ENCODE measurements at regions not wholly inside any gene's neighbourhood (a gene's known extent, or its start where the extent isn't known, plus 50 kb on each side); places are given as distances from the start of the nearest gene placed in this dataset.

DNA sequence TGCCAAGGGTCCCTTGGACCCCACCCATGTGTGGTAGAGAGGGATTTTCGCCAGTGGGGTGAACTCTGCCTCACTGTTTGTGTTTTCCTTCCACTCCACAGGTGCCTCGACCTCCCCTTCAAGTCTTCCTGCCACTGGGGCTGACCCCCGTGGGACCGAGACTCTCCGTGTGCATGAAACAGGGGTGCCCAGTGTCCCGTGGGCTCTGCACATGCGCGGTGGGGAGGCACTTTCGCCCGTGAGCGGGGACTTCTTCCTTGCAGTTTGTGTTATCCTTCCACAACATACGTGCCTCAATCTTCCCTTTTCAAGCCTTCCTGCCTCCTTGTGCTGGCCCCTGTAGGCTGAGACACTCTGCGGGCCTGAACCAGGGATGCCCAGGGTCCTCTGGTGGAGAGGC, 362.4 kb downstream of the ALG10 start:
- Histone ChIP-seq H3K27ac (ENCODE audit: low read depth, low read length) (no peak overlapping the region), H3K4me1 (ENCODE audit: control insufficient read depth, insufficient read depth, low read length) (no peaks in the 10 kb centered on the region), H3K36me3 (ENCODE audit: control insufficient read depth, insufficient read depth, low read length) (no peaks in the 10 kb centered on the region), H3K27me3 (ENCODE audit: control insufficient read depth, insufficient read depth, low read length) (peaks cover 4% of the 10 kb centered on the region; the same call in 1 of the 2 replicates), H3K9ac (ENCODE audit: low read length) (no peak overlapping the region), H3K4me3 (ENCODE audit: low read depth, low read length) (no peak overlapping the region), H3K9me3 (ENCODE audit: control insufficient read depth, insufficient read depth, low read depth, low read length) (peaks cover 98% of the 10 kb centered on the region)

DNA sequence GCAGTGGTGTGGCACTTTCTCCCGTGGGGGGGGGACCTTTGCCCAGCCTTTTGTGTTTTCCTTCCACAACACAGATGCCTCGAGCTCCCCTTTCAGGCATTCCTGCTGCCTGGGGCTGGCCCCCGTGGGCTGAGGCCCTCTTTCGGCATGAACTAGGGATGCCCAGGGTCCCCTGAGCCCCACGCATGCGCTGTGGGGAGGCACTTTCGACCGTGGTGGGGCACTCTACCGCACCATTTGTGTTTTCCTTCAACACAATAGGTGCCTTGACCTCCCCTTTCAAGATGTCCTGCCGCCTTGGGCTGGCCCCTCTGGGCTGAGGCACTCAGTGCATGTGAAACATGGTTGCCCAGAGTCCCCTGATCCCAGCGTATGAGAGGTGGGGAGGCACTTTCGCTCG, 363.7 kb downstream of the ALG10 start:
- H3K4me3 ChIP-seq (ENCODE audit: low read depth, low read length), result no peak overlapping the region
- no peaks in the 10 kb centered on the region for H3K36me3 ChIP-seq (ENCODE audit: control insufficient read depth, insufficient read depth, low read length)
- peaks cover 98% of the 10 kb centered on the region for H3K9me3 ChIP-seq (ENCODE audit: control insufficient read depth, insufficient read depth, low read depth, low read length)
- peaks cover 4% of the 10 kb centered on the region; the same call in 1 of the 2 replicates for H3K27me3 ChIP-seq (ENCODE audit: control insufficient read depth, insufficient read depth, low read length)
- H3K4me1 ChIP-seq (ENCODE audit: control insufficient read depth, insufficient read depth, low read length), result no peaks in the 10 kb centered on the region
- H3K27ac ChIP-seq (ENCODE audit: low read depth, low read length), result no peak overlapping the region
- H3K9ac ChIP-seq (ENCODE audit: low read length), result no peak overlapping the region

DNA sequence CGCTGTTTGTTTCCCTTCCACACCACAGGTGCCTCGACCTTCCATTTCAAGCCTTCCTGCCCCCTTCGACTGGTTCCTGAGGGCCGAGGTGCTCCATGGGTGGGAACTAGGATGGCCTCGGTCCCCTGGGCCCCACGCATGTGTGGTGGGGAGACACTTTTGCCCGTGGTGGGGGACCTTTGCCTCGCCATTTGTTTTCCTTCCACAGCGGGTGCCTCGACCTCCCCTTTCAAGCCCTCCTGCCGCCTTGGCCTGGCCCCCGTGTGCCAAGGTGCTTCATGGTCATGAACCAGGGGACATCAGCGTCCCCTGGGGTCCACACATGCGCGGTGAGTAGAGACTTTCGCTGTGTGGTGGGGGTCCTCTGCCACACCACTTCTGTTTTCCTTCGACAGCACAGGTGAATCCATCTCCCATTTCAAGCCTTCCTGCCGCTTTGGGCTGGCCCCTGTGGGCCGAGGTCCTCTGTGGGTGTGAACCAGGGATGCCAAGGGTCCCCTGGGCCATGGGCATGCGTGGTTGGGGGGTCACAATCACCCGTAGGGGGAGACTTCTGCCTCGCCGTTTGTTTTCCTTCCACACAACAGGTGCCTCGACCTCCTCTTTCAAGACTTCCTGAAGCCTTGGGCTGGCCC, 364.4 kb downstream of the ALG10 start:
- H3K4me3 ChIP-seq (ENCODE audit: low read depth, low read length), result no peak overlapping the region
- no peak overlapping the region for H3K27ac ChIP-seq (ENCODE audit: low read depth, low read length)
- peaks cover 3% of the 10 kb centered on the region; the same call in 1 of the 2 replicates for H3K27me3 ChIP-seq (ENCODE audit: control insufficient read depth, insufficient read depth, low read length)
- no peaks in the 10 kb centered on the region for H3K4me1 ChIP-seq (ENCODE audit: control insufficient read depth, insufficient read depth, low read length)
- H3K9me3 ChIP-seq (ENCODE audit: control insufficient read depth, insufficient read depth, low read depth, low read length), result peaks cover 98% of the 10 kb centered on the region
- H3K9ac ChIP-seq (ENCODE audit: low read length), result no peak overlapping the region
- H3K36me3 ChIP-seq (ENCODE audit: control insufficient read depth, insufficient read depth, low read length), result no peaks in the 10 kb centered on the region

DNA sequence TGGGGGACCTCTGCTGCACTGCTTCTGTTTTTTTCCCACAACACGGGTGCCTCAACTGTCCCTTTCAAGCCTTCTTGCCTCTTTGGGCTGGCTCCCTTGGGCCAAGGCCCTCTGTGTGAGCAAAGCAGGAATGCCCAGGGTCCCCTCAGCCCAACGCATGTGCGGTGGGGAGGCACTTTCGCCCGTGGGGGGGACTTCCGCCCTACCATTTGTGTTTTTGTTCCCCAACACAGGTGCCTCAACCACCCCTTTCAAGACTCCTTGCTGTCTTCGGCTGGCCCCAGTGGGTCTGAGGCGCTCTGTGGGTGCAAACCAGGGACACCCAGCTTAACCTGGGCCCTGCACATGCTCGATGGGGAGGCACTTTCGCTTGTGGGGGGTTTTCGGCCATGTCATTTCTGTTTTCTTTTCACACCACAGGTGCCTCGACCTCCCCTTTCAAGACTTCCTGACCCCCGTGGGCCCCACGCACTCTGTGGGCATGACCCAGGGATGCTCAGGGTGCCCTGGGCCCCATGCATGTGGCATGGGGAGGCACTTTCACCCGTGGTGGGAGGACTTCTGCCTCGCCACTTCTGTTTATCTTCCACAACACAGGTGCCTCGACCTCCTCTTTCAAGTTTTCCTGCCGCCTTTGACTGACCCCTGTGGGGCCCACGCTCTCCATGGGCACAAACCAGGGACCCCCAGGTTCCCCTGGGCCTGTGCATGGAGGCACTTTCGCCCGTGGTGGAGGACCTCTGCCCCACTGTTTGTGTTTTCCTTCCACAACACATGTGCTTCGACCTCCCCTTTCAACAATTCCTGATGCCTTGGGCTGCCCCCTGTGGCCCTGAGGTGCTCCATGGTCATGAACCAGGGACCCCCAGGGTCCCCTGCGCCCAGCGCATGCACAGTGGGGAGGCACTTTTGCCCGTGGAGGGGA, 365.7 kb downstream of the ALG10 start:
- Histone ChIP-seq H3K9me3 (ENCODE audit: control insufficient read depth, insufficient read depth, low read depth, low read length) (peaks cover 98% of the 10 kb centered on the region), H3K27me3 (ENCODE audit: control insufficient read depth, insufficient read depth, low read length) (no peaks in the 10 kb centered on the region; the same call in 1 of the 2 replicates), H3K27ac (ENCODE audit: low read depth, low read length) (no peak overlapping the region)

DNA sequence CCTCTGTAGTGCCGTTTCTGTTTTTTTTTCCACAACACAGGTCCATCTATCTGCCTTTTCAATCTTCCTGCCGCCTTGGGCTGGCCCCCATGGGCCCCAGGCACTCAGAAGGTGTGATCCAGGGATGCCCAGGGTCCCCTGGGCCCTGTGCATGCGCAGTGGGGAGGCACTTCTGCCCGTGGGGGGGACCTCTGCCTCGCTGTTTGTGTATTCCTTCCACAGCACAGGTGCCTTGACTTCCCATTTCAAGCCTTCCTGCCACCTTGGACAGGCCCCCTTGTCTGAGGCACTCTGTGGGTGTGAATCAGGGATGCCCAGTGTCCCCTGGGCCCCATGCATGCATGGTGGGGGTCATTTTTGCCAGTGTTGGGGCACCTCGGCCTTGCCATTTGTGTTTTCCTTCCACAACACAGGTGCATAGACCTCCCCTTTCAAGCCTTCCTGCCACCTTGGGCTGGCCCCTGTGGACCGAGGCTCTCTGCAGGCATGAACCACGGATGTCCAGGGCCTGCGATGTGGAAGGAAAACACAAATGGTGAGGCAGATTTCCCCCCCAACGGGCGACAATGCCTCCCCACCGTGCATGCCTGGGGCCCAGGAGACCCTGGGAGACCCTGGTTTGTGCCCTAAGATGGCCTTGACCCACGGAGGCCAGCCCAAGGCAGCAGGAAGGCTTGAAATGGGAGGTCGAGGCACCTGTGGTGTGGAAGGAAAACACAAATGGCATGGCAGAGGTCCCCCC, 366.5 kb downstream of the ALG10 start:
- peaks cover 98% of the 10 kb centered on the region for H3K9me3 ChIP-seq (ENCODE audit: control insufficient read depth, insufficient read depth, low read depth, low read length)
- H3K4me1 ChIP-seq (ENCODE audit: control insufficient read depth, insufficient read depth, low read length), result no peaks in the 10 kb centered on the region
- no peaks in the 10 kb centered on the region; the same call in 1 of the 2 replicates for H3K27me3 ChIP-seq (ENCODE audit: control insufficient read depth, insufficient read depth, low read length)
- no peak overlapping the region for H3K9ac ChIP-seq (ENCODE audit: low read length)
- no peak overlapping the region for H3K27ac ChIP-seq (ENCODE audit: low read depth, low read length)
- no peaks in the 10 kb centered on the region for H3K36me3 ChIP-seq (ENCODE audit: control insufficient read depth, insufficient read depth, low read length)
- H3K4me3 ChIP-seq (ENCODE audit: low read depth, low read length), result no peak overlapping the region

More for the DNA sequence above, 365.7 kb downstream of the ALG10 start:
- Histone ChIP-seq H3K36me3 (ENCODE audit: control insufficient read depth, insufficient read depth, low read length) (no peaks in the 10 kb centered on the region), H3K4me1 (ENCODE audit: control insufficient read depth, insufficient read depth, low read length) (no peaks in the 10 kb centered on the region), H3K9ac (ENCODE audit: low read length) (no peak overlapping the region), H3K4me3 (ENCODE audit: low read depth, low read length) (no peak overlapping the region)

DNA sequence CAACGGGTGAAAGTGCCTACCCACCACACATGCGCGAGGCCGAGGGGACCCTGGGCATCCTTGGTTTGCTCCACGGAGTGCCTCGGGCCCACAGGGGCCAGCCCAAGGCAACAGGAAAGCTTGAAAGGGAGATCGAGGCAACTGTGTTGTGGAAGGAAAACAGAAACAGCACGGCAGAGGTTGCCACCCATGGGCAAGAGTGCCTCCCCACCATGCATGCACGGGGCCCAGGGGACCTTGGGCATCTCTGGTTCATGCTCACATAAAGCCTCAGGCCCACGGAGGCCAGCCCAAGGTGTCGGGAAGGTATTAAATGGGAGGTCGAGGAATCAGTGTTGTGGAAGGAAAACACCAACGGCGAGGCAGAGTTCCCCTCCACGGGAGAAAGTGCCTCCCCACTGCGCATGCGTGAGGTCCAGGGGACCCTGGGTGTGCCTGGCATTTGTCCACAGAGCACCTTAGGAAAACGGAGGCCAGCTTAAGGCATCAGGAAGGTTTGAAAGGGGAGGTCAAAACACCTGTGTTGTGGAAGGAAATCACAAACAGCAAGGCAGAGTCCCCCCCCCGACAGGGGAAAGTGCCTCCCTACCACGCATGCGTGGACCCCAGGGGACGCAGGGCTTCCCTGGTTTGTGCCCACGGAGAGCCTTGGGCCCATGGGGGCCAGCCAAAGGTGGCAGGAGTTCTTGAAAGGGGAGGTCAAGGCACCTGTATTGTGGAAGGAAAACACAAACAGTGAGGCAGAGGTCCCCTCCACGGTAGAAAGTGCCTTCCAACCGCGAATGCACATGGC, 367.3 kb downstream of the ALG10 start:
- Histone ChIP-seq H3K27me3 (ENCODE audit: control insufficient read depth, insufficient read depth, low read length) (no peaks in the 10 kb centered on the region; the same call in 1 of the 2 replicates), H3K9me3 (ENCODE audit: control insufficient read depth, insufficient read depth, low read depth, low read length) (peaks cover 98% of the 10 kb centered on the region)

DNA sequence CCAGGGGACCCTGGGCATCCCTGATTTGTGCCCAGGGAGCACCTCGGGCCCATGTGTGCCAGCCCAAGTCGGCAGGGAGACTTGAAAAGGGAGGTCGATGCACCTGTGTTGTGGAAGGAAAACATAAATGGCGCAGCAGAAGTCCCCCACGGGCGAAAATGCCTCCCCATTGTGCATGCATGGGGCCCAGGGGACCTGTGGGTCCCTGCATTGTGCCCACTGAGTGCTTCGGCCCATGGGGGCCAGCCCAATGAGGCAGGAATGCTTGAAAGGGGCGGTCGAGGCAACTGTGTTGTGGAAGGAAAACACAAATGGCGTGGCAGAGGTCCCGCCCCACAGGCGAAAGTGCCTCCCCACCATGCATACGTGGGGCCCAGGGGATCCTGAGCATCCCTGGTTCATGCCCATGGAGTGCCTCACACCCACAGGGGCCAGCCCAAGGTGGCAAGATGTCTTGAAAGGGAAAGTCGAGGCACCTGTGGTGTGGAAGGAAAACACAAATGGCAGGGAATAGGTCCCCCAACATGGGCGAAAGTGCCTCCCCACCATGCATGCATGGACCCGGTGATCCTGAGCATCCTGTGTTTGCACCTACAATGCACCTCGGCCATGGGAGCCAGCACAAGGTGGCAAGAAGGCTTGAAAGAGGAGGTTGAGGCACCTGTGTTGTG, 368.0 kb downstream of the ALG10 start:
- Histone ChIP-seq H3K4me3 (ENCODE audit: low read depth, low read length) (no peak overlapping the region), H3K27ac (ENCODE audit: low read depth, low read length) (no peak overlapping the region), H3K9me3 (ENCODE audit: control insufficient read depth, insufficient read depth, low read depth, low read length) (peaks cover 98% of the 10 kb centered on the region), H3K9ac (ENCODE audit: low read length) (no peak overlapping the region), H3K4me1 (ENCODE audit: control insufficient read depth, insufficient read depth, low read length) (no peaks in the 10 kb centered on the region), H3K27me3 (ENCODE audit: control insufficient read depth, insufficient read depth, low read length) (no peaks in the 10 kb centered on the region; the same call in 1 of the 2 replicates), H3K36me3 (ENCODE audit: control insufficient read depth, insufficient read depth, low read length) (no peaks in the 10 kb centered on the region)

More for the DNA sequence above, 367.3 kb downstream of the ALG10 start:
- Histone ChIP-seq H3K36me3 (ENCODE audit: control insufficient read depth, insufficient read depth, low read length) (no peaks in the 10 kb centered on the region), H3K4me3 (ENCODE audit: low read depth, low read length) (no peak overlapping the region), H3K27ac (ENCODE audit: low read depth, low read length) (no peak overlapping the region), H3K4me1 (ENCODE audit: control insufficient read depth, insufficient read depth, low read length) (no peaks in the 10 kb centered on the region), H3K9ac (ENCODE audit: low read length) (no peak overlapping the region)

DNA sequence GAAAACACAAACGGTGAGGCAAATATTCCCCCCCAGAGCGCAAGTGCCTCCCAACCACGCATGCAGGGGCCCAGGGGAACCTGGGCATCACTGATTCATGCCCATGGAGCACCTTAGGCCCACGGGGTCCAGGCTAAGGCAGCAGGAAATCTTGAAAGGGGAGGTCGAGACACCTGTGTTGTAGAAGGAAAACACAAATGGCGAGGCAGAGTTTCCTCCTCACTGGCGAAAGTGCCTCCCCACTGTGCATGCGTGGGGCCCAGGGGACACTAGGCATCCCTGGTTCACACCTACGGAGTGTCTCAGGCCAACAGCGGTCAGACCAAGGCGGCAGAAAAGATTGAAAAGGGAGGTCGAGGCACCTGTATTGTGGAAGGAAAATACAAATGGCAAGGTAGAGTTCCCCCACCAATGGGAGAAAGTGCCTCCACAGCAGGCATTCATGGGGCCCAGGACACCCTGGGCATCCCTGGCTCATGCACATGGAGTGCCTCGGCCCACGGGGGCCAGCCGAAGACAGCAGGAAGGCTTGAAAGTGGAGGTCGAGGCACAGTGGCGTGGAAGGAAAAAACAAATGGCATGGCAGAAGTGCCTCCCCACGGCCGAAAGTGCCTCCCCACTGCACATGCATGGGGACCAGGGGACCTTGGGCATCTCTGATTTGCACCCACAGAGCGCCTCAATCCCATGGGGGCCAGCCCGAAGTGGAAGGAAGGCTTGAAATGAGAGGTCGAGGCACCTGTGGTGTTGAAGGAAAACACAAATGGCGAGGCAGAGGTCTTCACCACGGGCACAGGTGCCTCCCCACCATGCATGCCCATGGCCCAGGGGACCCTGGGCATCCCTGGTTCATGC, 368.8 kb downstream of the ALG10 start:
- Histone ChIP-seq H3K9me3 (ENCODE audit: control insufficient read depth, insufficient read depth, low read depth, low read length) (peaks cover 98% of the 10 kb centered on the region), H3K9ac (ENCODE audit: low read length) (no peak overlapping the region), H3K36me3 (ENCODE audit: control insufficient read depth, insufficient read depth, low read length) (no peaks in the 10 kb centered on the region), H3K27ac (ENCODE audit: low read depth, low read length) (no peak overlapping the region), H3K4me3 (ENCODE audit: low read depth, low read length) (no peak overlapping the region), H3K27me3 (ENCODE audit: control insufficient read depth, insufficient read depth, low read length) (no peaks in the 10 kb centered on the region; the same call in 1 of the 2 replicates), H3K4me1 (ENCODE audit: control insufficient read depth, insufficient read depth, low read length) (no peaks in the 10 kb centered on the region)

DNA sequence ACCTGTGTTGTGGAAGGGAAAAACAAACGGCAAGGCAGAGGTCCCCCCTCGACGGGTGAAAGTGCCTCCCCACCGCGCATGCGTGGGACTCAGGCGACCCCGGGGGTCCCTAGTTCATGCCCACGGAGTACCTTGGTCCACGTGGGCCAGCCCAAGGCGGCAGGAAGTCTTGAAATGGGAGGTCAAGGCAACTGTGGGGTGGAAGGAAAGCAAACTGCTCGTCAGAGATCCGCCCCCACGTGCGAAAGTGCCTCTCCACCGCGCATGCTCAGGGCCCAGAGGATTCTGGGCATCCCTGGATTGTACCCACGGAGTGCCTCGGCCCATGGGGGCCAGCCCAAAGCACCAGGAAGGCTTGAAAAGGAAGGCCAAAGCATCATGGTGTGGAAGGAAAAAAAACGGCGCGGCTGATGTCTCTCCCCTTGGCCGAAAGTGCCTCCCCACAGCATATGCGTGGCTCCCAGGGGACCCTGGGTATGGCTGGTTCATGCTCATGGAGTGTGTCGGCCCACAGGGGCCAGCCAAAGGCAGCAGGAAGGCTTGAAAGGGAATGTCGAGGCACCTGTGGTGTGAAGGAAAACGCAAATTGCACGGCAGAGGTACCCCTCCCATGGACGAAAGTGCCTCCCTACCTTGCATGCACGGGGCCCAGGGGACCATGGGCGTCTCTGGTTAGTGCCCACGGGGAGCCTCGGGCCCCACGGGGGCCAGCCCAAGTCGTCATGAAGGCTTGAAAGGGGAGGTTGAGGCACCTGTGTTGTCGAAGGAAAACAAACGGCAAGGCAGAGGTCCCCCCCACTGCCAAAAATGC, 369.7 kb downstream of the ALG10 start:
- no peak overlapping the region for H3K9ac ChIP-seq (ENCODE audit: low read length)
- H3K36me3 ChIP-seq (ENCODE audit: control insufficient read depth, insufficient read depth, low read length), result no peaks in the 10 kb centered on the region
- no peaks in the 10 kb centered on the region for H3K4me1 ChIP-seq (ENCODE audit: control insufficient read depth, insufficient read depth, low read length)
- no peak overlapping the region for H3K4me3 ChIP-seq (ENCODE audit: low read depth, low read length)
- no peaks in the 10 kb centered on the region; the same call in 1 of the 2 replicates for H3K27me3 ChIP-seq (ENCODE audit: control insufficient read depth, insufficient read depth, low read length)
- no peak overlapping the region for H3K27ac ChIP-seq (ENCODE audit: low read depth, low read length)
- H3K9me3 ChIP-seq (ENCODE audit: control insufficient read depth, insufficient read depth, low read depth, low read length), result peaks cover 98% of the 10 kb centered on the region
